ENCODE measurements at regions not wholly inside any gene's neighbourhood (a gene's known extent, or its start where the extent isn't known, plus 50 kb on each side); places are given as distances from the start of the nearest gene placed in this dataset.
"Not testable (repeated sequence)": the region's sequence is repeated elsewhere in the genome, so short reads cannot be mapped to it uniquely, and the experiment has no call there.

- POLR2A ChIA-PET = no interaction called here
- H3K4me3 ChIP-seq (ENCODE audit: low read depth, low read length) = no peak overlapping the region
- CTCF ChIA-PET = no interaction called here
- no peak for TF ChIP-seq CTCF (IDR thresholded peaks at IDR 0.05; ENCODE audit: insufficient read depth, low read length, missing control alignments)
- DNase-seq (ENCODE audit: low read depth, low spot score) = no peak
Measured at GRCh38 chr7:51860305-51860704, 543.7 kb upstream of the COBL start.

DNA sequence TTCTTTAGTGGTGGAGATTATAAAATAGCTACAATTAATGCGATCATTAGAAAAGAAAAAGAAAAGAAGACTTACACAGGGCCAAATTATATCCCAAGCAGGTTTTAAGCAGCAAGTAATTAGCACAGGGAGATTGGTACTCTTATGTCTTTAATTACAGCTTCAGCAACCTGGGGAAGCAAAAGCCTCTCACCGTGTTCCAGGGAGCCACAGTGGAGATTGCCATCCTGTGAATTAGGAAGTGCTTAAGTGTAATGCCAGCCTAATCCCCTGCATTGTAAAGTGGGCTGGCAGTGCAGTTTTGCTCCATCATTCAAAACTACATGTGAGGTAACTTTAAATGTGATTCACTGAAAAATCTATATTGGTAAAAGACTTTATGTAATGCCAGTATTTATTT is 533.5 kb upstream of the COBL start:
- POLR2A ChIA-PET = no interaction called here
- H3K4me3 ChIP-seq (ENCODE audit: low read depth, low read length) = no peak overlapping the region
- CTCF ChIA-PET = no interaction called here
- DNase-seq (ENCODE audit: low read depth, low spot score) = no peak
- TF ChIP-seq CTCF (IDR thresholded peaks at IDR 0.05; ENCODE audit: insufficient read depth, low read length, missing control alignments) = no peak

GRCh38 chr7:51847461-51848134 is 531.0 kb upstream of the COBL start:
- no peak overlapping the region for H3K4me3 ChIP-seq (ENCODE audit: low read depth, low read length)
- POLR2A ChIA-PET = no interaction called here
- CTCF ChIA-PET = no interaction called here
- DNase-seq (ENCODE audit: low read depth, low spot score) = no peak
- no peak for TF ChIP-seq CTCF (IDR thresholded peaks at IDR 0.05; ENCODE audit: insufficient read depth, low read length, missing control alignments)

GRCh38 chr7:51839130-51839529 is 522.5 kb upstream of the COBL start:
- POLR2A ChIA-PET; DNase-seq (ENCODE audit: low read depth, low spot score); H3K4me3 ChIP-seq (ENCODE audit: low read depth, low read length); CTCF ChIA-PET: not testable (repeated sequence)

DNA sequence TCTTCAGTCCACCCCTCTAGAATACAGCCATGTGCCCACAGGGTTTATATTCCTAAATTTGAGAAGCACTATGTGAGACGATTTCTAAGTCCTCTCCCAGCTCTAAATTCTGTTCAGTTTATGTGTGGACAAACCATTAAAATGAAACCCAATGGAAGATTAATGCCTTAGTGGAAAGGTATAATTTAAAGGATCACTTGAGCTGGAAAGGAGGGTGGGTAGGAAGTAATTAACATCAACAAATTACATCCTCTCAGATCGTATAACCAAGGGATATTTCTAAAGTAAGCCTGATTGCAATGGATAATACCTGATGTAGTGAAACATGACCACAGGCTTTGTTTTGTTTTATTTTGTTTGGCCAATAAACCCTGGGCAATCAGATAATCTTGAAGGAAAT is 511.0 kb upstream of the COBL start:
- ChIA-PET CTCF (no interaction called here), POLR2A (no interaction called here)
- no peak overlapping the region for H3K4me3 ChIP-seq (ENCODE audit: low read depth, low read length)
- no peak for TF ChIP-seq CTCF (IDR thresholded peaks at IDR 0.05; ENCODE audit: insufficient read depth, low read length, missing control alignments)
- no peak for DNase-seq (ENCODE audit: low read depth, low spot score)

GRCh38 chr7:51824050-51824449 is 507.4 kb upstream of the COBL start:
- CTCF ChIA-PET = no interaction called here
- no peak for TF ChIP-seq CTCF (IDR thresholded peaks at IDR 0.05; ENCODE audit: insufficient read depth, low read length, missing control alignments)
- POLR2A ChIA-PET = no interaction called here
- H3K4me3 ChIP-seq (ENCODE audit: low read depth, low read length) = no peak overlapping the region
- no peak for DNase-seq (ENCODE audit: low read depth, low spot score)

DNA sequence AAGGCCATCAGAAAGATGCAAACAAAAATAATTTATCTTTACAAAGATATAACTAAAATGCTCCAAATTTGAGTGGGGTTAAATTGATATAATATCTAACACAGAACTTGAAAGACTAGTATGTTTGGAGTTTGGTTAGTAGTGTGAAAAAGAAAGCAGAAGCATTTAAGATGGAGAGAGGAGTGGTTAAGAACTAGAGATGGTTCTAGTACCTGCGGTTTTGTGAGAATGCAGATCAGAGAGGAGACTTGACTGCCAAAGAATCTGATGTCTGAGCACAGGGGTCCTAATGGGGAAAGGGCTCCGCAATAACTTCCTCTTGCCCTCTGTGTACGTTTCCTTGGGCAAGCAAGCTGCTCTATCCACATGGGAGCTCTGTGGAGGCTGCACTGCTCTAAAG is 506.8 kb upstream of the COBL start:
- no peak overlapping the region for H3K4me3 ChIP-seq (ENCODE audit: low read depth, low read length)
- ChIA-PET CTCF (no interaction called here), POLR2A (no interaction called here)
- DNase-seq (ENCODE audit: low read depth, low spot score) = no peak
- TF ChIP-seq CTCF (IDR thresholded peaks at IDR 0.05; ENCODE audit: insufficient read depth, low read length, missing control alignments) = no peak
